Endothelial cell (in vitro differentiated cells): ENCODE measurements at regions not wholly inside any gene's neighbourhood (a gene's known extent, or its start where the extent isn't known, plus 50 kb on each side); places are given as distances from the start of the nearest gene placed in this dataset.

Experiments used
- DNase-seq: peaks from one replicate; pipeline ENCODE4 v3.0.0; 2021; ENCODE audit warnings: low spot score
- H3K27ac Mint-ChIP-seq: one replicate; pipeline ENCODE4 v1.8.0; 2021; ENCODE audit warnings: mixed read lengths, inconsistent platforms; ENCODE audit not compliant: unreplicated experiment
- H3K27me3 Mint-ChIP-seq: one replicate; pipeline ENCODE4 v1.8.0; 2021; ENCODE audit warnings: mild to moderate bottlenecking, moderate library complexity, mixed read lengths, inconsistent platforms; ENCODE audit not compliant: unreplicated experiment
- H3K36me3 Mint-ChIP-seq: one replicate; pipeline ENCODE4 v1.8.0; 2021; ENCODE audit warnings: mild to moderate bottlenecking, low read depth, mixed read lengths, inconsistent platforms; ENCODE audit not compliant: unreplicated experiment
- H3K4me1 Mint-ChIP-seq: one replicate; pipeline ENCODE4 v1.8.0; 2021; ENCODE audit warnings: mild to moderate bottlenecking, mixed read lengths, inconsistent platforms; ENCODE audit not compliant: unreplicated experiment
- H3K4me3 Mint-ChIP-seq: one replicate; pipeline ENCODE4 v1.8.0; 2021; ENCODE audit warnings: mild to moderate bottlenecking, mixed read lengths, inconsistent platforms; ENCODE audit not compliant: unreplicated experiment
- H3K9me3 Mint-ChIP-seq: one replicate; pipeline ENCODE4 v1.8.0; 2021; ENCODE audit warnings: mixed read lengths, inconsistent platforms; ENCODE audit not compliant: unreplicated experiment
- CTCF ChIP-seq: fragments of 200-600 bp; sonication (generic); IDR thresholded peaks from one replicate; pipeline ENCODE4 v1.5.0; 2021; ENCODE audit warnings: antibody characterized with exemption; ENCODE audit not compliant: unreplicated experiment

DNA sequence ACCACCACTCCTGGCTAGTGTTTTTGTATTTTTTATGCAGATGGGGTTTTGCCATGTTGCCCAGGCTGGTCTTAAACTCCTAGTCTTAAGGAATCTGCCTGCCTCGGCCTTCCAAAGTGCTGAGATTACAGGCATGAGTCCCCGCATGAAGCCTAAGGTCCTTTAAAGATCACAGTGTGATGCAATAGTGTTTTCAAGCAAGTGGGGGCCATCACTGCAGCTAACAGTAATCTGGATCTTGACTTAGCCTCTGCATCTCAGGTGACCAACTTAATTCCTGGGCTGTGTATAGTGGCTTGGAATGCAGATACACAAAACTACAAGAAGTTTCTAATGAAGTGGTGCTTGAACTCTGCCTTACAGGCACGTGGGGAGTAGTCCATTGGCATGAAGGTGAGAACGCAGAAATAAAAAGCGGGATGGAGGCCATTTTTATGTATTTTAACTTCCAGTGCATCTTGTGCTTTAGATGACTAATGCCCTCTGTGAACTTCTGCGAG lies 334.4 kb upstream of the SPRED2 start:
- H3K4me1 Mint-ChIP-seq: no peaks in the 10 kb centered on the region
- no peaks in the 10 kb centered on the region for H3K36me3 Mint-ChIP-seq
- peaks cover 2% of the 10 kb centered on the region for H3K27me3 Mint-ChIP-seq
- no peak overlapping the region for H3K27ac Mint-ChIP-seq
- TF ChIP-seq CTCF: no peak
- no peak for DNase-seq
- H3K9me3 Mint-ChIP-seq: no peaks in the 10 kb centered on the region
- no peak overlapping the region for H3K4me3 Mint-ChIP-seq

DNA sequence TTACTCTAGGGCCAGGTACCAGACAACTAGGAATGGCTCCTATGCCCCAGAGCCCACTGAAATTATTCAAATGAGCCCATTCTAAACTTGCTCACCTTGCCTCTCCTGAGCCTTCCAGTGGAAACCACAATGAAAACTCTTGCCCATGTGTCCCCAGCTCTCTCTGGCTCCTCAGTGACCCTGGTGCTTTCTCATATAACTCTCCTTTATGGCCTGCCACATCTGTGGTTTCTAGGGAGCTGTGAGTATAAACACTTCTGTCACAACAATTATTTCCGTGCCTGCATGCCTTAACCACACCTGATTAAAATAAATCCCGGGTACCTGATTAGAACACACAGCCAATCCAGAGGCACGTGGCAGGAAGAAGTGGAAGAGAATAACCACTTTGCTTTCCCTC lies 333.0 kb upstream of the SPRED2 start:
- no peaks in the 10 kb centered on the region for H3K36me3 Mint-ChIP-seq
- H3K27ac Mint-ChIP-seq: no peak overlapping the region
- no peaks in the 10 kb centered on the region for H3K9me3 Mint-ChIP-seq
- TF ChIP-seq CTCF: no peak
- H3K27me3 Mint-ChIP-seq: peaks cover 2% of the 10 kb centered on the region
- H3K4me1 Mint-ChIP-seq: no peaks in the 10 kb centered on the region
- no peak overlapping the region for H3K4me3 Mint-ChIP-seq
- DNase-seq: no peak

DNA sequence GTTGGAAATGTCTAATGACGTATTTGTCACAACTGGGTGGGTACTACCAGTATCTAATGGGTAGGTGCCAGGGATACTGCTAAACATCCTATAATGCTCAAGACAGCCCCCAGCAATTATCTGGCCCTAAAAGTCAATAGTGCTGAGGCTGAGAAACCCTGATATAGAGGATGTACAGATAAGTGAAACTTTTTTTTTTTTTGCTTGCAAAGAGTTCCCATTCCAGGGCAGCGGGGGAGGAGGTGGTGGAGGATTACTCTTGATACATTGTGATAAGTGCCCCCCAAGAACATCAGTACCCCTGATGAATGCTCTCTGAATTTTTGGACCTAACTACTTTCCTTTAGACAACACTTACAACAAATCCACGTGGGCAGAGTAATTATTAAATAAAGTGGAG lies 329.7 kb upstream of the SPRED2 start:
- no peak for DNase-seq
- H3K4me1 Mint-ChIP-seq: no peaks in the 10 kb centered on the region
- H3K27me3 Mint-ChIP-seq: peaks cover 1% of the 10 kb centered on the region
- H3K36me3 Mint-ChIP-seq: no peaks in the 10 kb centered on the region
- H3K4me3 Mint-ChIP-seq: no peak overlapping the region
- no peak for TF ChIP-seq CTCF
- no peak overlapping the region for H3K27ac Mint-ChIP-seq
- no peaks in the 10 kb centered on the region for H3K9me3 Mint-ChIP-seq

DNA sequence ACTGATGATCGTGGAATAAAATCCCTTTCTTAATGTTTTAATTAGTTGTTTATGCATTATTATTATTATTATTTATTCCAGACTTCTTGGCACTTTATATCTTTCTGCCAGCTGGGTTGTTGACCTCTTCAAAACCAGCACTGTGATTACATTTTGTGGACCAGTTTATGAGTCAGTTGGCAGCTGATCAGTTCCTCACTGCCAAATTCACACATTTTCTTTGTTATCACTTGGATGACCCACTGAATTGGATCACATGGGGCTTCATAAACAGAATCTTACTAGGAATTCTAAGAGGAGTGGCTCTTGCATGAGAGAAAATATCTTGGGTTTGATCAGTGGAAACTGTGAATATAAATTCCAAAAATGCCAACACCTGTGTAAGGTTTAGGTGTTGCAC lies 321.8 kb upstream of the SPRED2 start:
- Mint-ChIP-seq H3K36me3 (no peaks in the 10 kb centered on the region), H3K4me1 (no peaks in the 10 kb centered on the region), H3K27ac (no peak overlapping the region), H3K4me3 (no peak overlapping the region), H3K9me3 (no peaks in the 10 kb centered on the region), H3K27me3 (peaks cover 1% of the 10 kb centered on the region)
- no peak for DNase-seq
- no peak for TF ChIP-seq CTCF

DNA sequence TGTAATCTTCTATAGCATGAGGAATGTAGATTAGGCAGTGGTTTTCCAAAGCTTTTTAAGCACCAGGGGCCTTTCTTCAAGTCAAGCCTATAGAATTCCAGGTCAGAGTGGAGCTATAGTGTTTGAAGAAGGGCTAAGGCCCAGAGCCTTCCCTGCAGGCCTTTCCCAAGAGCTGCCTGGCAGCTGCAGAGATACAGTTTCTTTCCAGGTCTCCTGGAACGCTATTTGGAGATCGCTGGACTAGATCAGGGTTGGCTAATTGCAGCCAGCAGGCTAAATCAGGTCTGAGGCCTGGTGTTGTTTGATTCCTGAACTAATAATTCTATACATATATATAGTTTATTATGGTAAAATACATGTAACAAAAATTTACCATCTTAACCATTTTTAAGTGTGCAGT lies 319.0 kb upstream of the SPRED2 start:
- H3K27me3 Mint-ChIP-seq: peaks cover 1% of the 10 kb centered on the region
- no peak overlapping the region for H3K27ac Mint-ChIP-seq
- H3K9me3 Mint-ChIP-seq: no peaks in the 10 kb centered on the region
- TF ChIP-seq CTCF: no peak
- DNase-seq: no peak
- H3K4me1 Mint-ChIP-seq: no peaks in the 10 kb centered on the region
- H3K36me3 Mint-ChIP-seq: no peaks in the 10 kb centered on the region
- H3K4me3 Mint-ChIP-seq: no peak overlapping the region
